GM21526 (cell line): ENCODE measurements at regions not wholly inside any gene's neighbourhood (a gene's known extent, or its start where the extent isn't known, plus 50 kb on each side); places are given as distances from the start of the nearest gene placed in this dataset.

Experiments
- ATAC-seq: cut with Tn5 transposase; IDR thresholded peaks from one replicate; pipeline ENCODE4 v1.9.1; 2021; ENCODE audit warnings: moderate library complexity; ENCODE audit not compliant: unreplicated experiment, low FRiP score

DNA sequence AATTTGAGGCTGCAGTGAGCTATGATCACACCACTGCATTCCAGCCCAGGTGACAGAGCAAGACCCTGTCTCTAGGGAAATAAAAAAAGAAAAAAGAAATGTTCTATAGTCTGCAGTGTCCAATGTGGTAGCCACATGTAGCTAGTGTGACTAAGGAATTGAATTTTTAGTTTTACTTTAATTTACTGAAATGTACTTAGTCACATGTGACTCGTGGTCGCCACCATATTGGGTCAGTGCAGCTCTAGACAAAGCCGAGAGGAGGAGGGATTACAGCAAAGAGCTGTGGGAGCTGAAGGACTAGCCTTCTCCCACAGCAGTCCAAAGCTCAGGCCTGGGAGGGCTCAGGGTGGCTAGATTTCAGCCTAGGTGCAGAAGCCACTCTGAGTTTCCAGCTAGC, 65.9 kb upstream of the NTRK3 start:
- no peak for ATAC-seq

- no peak for ATAC-seq
Observed at GRCh38 chr15:88321271-88321670, 64.7 kb upstream of the NTRK3 start.

DNA sequence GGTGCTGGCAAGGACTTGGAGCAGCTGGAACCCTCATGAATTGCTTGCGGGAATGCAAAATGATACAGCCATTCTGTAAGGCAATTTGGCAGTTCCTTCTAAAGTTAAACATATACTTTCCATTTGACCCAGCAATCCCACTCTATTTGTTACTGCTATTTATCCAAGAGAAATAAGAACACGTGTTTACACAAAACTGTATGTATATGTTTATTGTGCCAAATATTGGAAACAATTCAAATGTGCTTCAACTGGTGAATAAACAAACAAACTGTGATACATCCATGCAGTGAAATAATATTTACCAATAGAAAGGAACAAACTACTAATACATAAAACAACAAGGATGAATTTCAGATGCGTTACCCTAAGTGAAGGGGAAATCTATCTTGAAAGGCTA, 60.0 kb upstream of the NTRK3 start:
- no peak for ATAC-seq

DNA sequence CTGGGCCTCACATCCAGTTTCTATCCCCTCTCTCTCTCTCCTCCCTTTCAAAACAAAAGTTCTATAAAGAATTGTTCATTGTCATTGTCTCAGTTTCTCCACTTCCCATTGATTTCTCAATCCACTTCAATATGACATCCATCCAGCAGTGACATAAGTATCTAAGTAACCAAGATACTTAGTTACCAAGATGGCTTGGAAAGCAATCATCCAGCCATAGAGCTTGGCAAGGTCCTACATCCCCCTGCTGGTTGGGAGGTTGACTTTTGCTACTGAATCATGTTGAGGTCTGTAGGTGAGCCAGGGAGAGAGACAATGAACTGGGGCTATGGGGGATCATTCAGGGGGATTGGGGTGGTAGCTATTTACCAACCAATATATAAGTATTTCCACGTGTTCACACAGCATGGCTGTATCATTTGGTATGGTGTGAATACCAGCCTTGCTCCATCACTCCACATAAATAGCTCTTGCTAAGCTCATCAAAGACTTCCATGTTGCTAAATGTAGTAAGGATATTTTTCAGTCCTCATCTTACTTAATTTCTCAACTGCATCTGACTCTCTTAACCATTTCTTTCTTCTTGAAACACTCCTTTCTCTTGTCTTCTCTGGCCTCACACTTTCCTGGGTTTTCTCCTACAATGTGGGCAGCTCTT, 58.8 kb upstream of the NTRK3 start:
- no peak for ATAC-seq

- ATAC-seq = no peak
Observed at GRCh38 chr15:88312941-88313579, 56.5 kb upstream of the NTRK3 start.

- no peak for ATAC-seq
Observed at GRCh38 chr15:88309363-88309762, 52.8 kb upstream of the NTRK3 start.

DNA sequence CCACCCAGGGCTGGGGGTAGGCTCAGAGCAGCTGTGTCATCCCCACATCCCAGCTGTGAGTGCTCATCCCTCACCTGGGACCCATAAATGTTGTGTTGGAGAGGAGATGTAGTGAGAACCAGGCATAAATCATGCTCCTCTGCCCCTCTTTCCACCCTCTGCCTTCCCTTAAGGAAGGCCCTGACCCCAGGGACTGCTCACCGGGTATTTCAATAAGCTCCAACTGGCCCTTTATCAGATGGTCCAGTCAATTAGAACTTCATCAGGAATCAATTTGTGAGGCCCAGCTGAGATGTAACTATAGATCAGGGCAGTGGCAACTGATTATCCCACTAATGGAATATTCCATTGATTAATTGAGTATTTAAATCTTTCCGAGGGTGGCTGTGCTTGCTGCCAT, 50.8 kb upstream of the NTRK3 start:
- no peak for ATAC-seq
